GM12878 (cell line): ENCODE measurements at regions not wholly inside any gene's neighbourhood (a gene's known extent, or its start where the extent isn't known, plus 50 kb on each side); places are given as distances from the start of the nearest gene placed in this dataset.

Source experiments
- ATAC-seq: fragments of 200-7000 bp; cut with Tn5 transposase; 3 replicates; pipeline ENCODE4 v1.9.1; 2020; ENCODE audit warnings: mild to moderate bottlenecking, moderate library complexity
- BruUV-seq: library from RNA; stranded (reverse); fragments of 400-500 nt; replicated peaks from 2 replicates; lab custom pipeline; 2021; lab: Mats Ljungman, UMichigan
- CTCF ChIA-PET: fragments of 300-600 bp; sonication (Branson Sonifier 250); formaldehyde crosslinking; extraction: SDS; loops from one replicate; lab custom pipeline; 2021; ENCODE audit warnings: inconsistent platforms; lab: Yijun Ruan, JAX
- POLR2A ChIA-PET: fragments of 350-600 bp; formaldehyde crosslinking; extraction: SDS; loops from one replicate; lab custom pipeline; 2021; ENCODE audit warnings: inconsistent platforms; lab: Charles Lee
- RAD21 ChIA-PET: fragments of 300-600 bp; sonication (Branson Sonifier 250); formaldehyde crosslinking; loops from one replicate; lab custom pipeline; 2023; ENCODE audit warnings: antibody characterized with exemption; ENCODE audit not compliant: unreplicated experiment; lab: Charles Lee
- SMC1A ChIA-PET: fragments of 300-600 bp; sonication (Branson Sonifier 250); formaldehyde crosslinking; loops from one replicate; lab custom pipeline; 2023; ENCODE audit not compliant: unreplicated experiment, uncharacterized antibody; lab: Charles Lee
- DNase-seq: peaks from one replicate; pipeline ENCODE4 v3.0.0-alpha.2; 2011; ENCODE audit warnings: low read depth, low spot score
- FAIRE-seq: peaks from 3 replicates; lab custom pipeline; 2011; peaks lifted over from hg19 to GRCh38; lab: Jason Lieb, UNC
- H2AFZ ChIP-seq: 2 replicates; pipeline ENCODE4 v1.6.0; 2011; ENCODE audit warnings: low read depth, low read length, control low read depth; ENCODE audit not compliant: control insufficient read depth
- H3K27ac ChIP-seq: 2 replicates; pipeline ENCODE4 v1.5.1; 2011; ENCODE audit warnings: control low read depth; ENCODE audit not compliant: control insufficient read depth, insufficient read depth
- H3K27me3 ChIP-seq, 2 experiments: replicated peaks in 1 of 2; 2 replicates each; pipeline versions ENCODE4 v1.6.0 to v1.6.1; 2011; ENCODE audit warnings: low read length in 1 of 2; ENCODE audit not compliant: control insufficient read depth in 2 of 2, insufficient read depth in 2 of 2
- H3K36me3 ChIP-seq, 2 experiments: 2 replicates each; pipeline ENCODE4 v1.5.1; 2011; ENCODE audit warnings: low read length in 1 of 2; ENCODE audit not compliant: control insufficient read depth in 2 of 2, insufficient read depth in 2 of 2
- H3K4me1 ChIP-seq: 2 replicates; pipeline ENCODE4 v1.6.1; 2011; ENCODE audit warnings: mild to moderate bottlenecking, low read length, moderate library complexity, mixed read lengths; ENCODE audit not compliant: control insufficient read depth, insufficient read depth
- H3K4me2 ChIP-seq: 2 replicates; pipeline ENCODE4 v1.6.0; 2011; ENCODE audit warnings: control low read depth; ENCODE audit not compliant: control insufficient read depth, insufficient read depth
- H3K4me3 ChIP-seq: fragments of 200-600 bp; sonication (generic); 2 replicates; pipeline ENCODE4 v1.5.1; 2016
- H3K79me2 ChIP-seq: 2 replicates; pipeline ENCODE4 v1.6.0; 2011; ENCODE audit warnings: low read length; ENCODE audit not compliant: control insufficient read depth, insufficient read depth
- H3K9ac ChIP-seq: 2 replicates; pipeline ENCODE4 v1.8.0; 2011; ENCODE audit warnings: low read length, control low read depth, mixed read lengths; ENCODE audit not compliant: control insufficient read depth, insufficient read depth
- H3K9me3 ChIP-seq: replicated peaks from 3 replicates; pipeline ENCODE4 v1.5.1; 2011; ENCODE audit warnings: mild to moderate bottlenecking, low read length; ENCODE audit not compliant: control insufficient read depth, insufficient read depth
- H4K20me1 ChIP-seq: 2 replicates; pipeline ENCODE4 v1.6.0; 2011; ENCODE audit not compliant: control insufficient read depth, insufficient read depth
- IKZF2 ChIP-seq, 2 experiments: fragments of 450-650 bp; IDR thresholded peaks; 2 replicates each; pipeline ENCODE4 v1.6.1; 2017; ENCODE audit warnings: mild to moderate bottlenecking in 2 of 2, moderate library complexity in 2 of 2
- IRF5 ChIP-seq: fragments of 450-650 bp; IDR thresholded peaks from 2 replicates; pipeline ENCODE4 v1.6.1; 2017; ENCODE audit warnings: borderline replicate concordance
- KAT2A ChIP-seq: conservative IDR thresholded peaks from 2 replicates; pipeline ENCODE4 v1.6.1; 2011; ENCODE audit warnings: low read depth, low read length; ENCODE audit not compliant: control insufficient read depth
- MXI1 ChIP-seq: fragments of 150-350 bp; IDR thresholded peaks from 2 replicates; pipeline ENCODE4 v1.6.1; 2011; ENCODE audit warnings: low read depth, mild to moderate bottlenecking, inconsistent platforms, low read length, improper control_type of control experiment
- RAD51 ChIP-seq: fragments of 450-650 bp; IDR thresholded peaks from 2 replicates; pipeline ENCODE4 v1.6.1; 2016; ENCODE audit warnings: moderate library complexity, mild to moderate bottlenecking, inconsistent platforms
- TARDBP ChIP-seq: IDR thresholded peaks from 2 replicates; pipeline ENCODE4 v1.6.1; 2016; ENCODE audit warnings: borderline replicate concordance
- WGBS: methylation state at CpG from one replicate; pipeline ENCODE4 v1.1.6; 2016; ENCODE audit warnings: low lambda C conversion rate; ENCODE audit not compliant: insufficient replicate concordance, insufficient coverage; ENCODE audit errors: missing lambda C conversion rate; 5-methylcytosine and 5-hydroxymethylcytosine counted together
- in situ Hi-C: fragments of 300-500 bp; cut with MboI; formaldehyde crosslinking; loops from 9 replicates; pipeline ENCODE4 v1.14.3; 2018; ENCODE audit warnings: mixed read lengths
- intact Hi-C: fragments of 100-400 bp; cut with micrococcal nuclease; formaldehyde crosslinking; loops from one replicate; pipeline ENCODE4 v1.14.2; 2022; ENCODE audit not compliant: unreplicated experiment
- TF ChIP-seq, protein P1 (sequence below): fragments of 450-650 bp; formaldehyde crosslinking; IDR thresholded peaks from 2 replicates; pipeline ENCODE4 v1.5.0; 2022; ENCODE audit warnings: mild to moderate bottlenecking, missing genetic modification characterization
- TF ChIP-seq, protein P2 (sequence below): fragments of 450-650 bp; conservative IDR thresholded peaks from 2 replicates; pipeline ENCODE4 v1.6.1; 2017; ENCODE audit warnings: mild to moderate bottlenecking, moderate library complexity
- TF ChIP-seq, protein P3 (sequence below): fragments of 450-650 bp; IDR thresholded peaks from 2 replicates; pipeline ENCODE4 v1.6.1; 2017; ENCODE audit warnings: mild to moderate bottlenecking, low read depth, inconsistent platforms; ENCODE audit not compliant: poor library complexity, severe bottlenecking

- TF ChIP-seq, protein P1, sequence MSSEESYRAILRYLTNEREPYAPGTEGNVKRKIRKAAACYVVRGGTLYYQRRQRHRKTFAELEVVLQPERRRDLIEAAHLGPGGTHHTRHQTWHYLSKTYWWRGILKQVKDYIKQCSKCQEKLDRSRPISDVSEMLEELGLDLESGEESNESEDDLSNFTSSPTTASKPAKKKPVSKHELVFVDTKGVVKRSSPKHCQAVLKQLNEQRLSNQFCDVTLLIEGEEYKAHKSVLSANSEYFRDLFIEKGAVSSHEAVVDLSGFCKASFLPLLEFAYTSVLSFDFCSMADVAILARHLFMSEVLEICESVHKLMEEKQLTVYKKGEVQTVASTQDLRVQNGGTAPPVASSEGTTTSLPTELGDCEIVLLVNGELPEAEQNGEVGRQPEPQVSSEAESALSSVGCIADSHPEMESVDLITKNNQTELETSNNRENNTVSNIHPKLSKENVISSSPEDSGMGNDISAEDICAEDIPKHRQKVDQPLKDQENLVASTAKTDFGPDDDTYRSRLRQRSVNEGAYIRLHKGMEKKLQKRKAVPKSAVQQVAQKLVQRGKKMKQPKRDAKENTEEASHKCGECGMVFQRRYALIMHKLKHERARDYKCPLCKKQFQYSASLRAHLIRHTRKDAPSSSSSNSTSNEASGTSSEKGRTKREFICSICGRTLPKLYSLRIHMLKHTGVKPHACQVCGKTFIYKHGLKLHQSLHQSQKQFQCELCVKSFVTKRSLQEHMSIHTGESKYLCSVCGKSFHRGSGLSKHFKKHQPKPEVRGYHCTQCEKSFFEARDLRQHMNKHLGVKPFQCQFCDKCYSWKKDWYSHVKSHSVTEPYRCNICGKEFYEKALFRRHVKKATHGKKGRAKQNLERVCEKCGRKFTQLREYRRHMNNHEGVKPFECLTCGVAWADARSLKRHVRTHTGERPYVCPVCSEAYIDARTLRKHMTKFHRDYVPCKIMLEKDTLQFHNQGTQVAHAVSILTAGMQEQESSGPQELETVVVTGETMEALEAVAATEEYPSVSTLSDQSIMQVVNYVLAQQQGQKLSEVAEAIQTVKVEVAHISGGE (CRISPR knock-in tag) = no peak
- TF ChIP-seq TARDBP = no peak
- TF ChIP-seq, protein P2, sequence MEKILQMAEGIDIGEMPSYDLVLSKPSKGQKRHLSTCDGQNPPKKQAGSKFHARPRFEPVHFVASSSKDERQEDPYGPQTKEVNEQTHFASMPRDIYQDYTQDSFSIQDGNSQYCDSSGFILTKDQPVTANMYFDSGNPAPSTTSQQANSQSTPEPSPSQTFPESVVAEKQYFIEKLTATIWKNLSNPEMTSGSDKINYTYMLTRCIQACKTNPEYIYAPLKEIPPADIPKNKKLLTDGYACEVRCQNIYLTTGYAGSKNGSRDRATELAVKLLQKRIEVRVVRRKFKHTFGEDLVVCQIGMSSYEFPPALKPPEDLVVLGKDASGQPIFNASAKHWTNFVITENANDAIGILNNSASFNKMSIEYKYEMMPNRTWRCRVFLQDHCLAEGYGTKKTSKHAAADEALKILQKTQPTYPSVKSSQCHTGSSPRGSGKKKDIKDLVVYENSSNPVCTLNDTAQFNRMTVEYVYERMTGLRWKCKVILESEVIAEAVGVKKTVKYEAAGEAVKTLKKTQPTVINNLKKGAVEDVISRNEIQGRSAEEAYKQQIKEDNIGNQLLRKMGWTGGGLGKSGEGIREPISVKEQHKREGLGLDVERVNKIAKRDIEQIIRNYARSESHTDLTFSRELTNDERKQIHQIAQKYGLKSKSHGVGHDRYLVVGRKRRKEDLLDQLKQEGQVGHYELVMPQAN = no peak
- TF ChIP-seq IRF5 = no peak
- no peak for TF ChIP-seq KAT2A
- TF ChIP-seq, protein P3, sequence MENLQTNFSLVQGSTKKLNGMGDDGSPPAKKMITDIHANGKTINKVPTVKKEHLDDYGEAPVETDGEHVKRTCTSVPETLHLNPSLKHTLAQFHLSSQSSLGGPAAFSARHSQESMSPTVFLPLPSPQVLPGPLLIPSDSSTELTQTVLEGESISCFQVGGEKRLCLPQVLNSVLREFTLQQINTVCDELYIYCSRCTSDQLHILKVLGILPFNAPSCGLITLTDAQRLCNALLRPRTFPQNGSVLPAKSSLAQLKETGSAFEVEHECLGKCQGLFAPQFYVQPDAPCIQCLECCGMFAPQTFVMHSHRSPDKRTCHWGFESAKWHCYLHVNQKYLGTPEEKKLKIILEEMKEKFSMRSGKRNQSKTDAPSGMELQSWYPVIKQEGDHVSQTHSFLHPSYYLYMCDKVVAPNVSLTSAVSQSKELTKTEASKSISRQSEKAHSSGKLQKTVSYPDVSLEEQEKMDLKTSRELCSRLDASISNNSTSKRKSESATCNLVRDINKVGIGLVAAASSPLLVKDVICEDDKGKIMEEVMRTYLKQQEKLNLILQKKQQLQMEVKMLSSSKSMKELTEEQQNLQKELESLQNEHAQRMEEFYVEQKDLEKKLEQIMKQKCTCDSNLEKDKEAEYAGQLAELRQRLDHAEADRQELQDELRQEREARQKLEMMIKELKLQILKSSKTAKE = no peak
- TF ChIP-seq MXI1 = no peak
- TF ChIP-seq RAD51 = no peak
- no peak for TF ChIP-seq IKZF2 (IDR thresholded peaks at IDR 0.05)
- TF ChIP-seq, all 136 proteins: peak for 0
- no peak for FAIRE-seq
- CTCF ChIA-PET = interaction anchor here (1.2 kb wide), 1 partner anchor 52 kb away, joined by 5 read pairs; no protein-coding TSS in a partner anchor
- WGBS = 24% methylated on average over 3 of the region's 3 CpGs
- no peak for ATAC-seq
- no TSS peak for BruUV-seq
- DNase-seq = no peak
- no peaks in the 10 kb centered on the region for H3K4me1 ChIP-seq
- H3K36me3 ChIP-seq = no peaks in the 10 kb centered on the region
- H4K20me1 ChIP-seq = no peaks in the 10 kb centered on the region
- no peaks in the 10 kb centered on the region; the same call in 2 of the 3 replicates for H3K9me3 ChIP-seq
- H3K4me2 ChIP-seq = no peak overlapping the region
- RAD21 ChIA-PET = interaction anchor here (1.2 kb wide), 1 partner anchor 51 kb away, joined by 3 read pairs; no protein-coding TSS in a partner anchor
- H3K27ac ChIP-seq = no peak overlapping the region
- H3K79me2 ChIP-seq = no peaks in the 10 kb centered on the region
- intact Hi-C loops = loop anchor here (10.0 kb wide), 1 partner anchor 62 kb away; no protein-coding TSS in a partner anchor
- SMC1A ChIA-PET = no interaction called here
- no peak overlapping the region for H2AFZ ChIP-seq
- in situ Hi-C loops = no loop called here
- no peak overlapping the region for H3K9ac ChIP-seq
- no peaks in the 10 kb centered on the region; a peak in 3 of 4 replicates for H3K27me3 ChIP-seq
- POLR2A ChIA-PET = no interaction called here
- H3K4me3 ChIP-seq = no peak overlapping the region
Observed at GRCh38 chr17:34412965-34413441, 50.0 kb upstream of the CCL1 start.
